ENCODE measurements at regions not wholly inside any gene's neighbourhood (a gene's known extent, or its start where the extent isn't known, plus 50 kb on each side); places are given as distances from the start of the nearest gene placed in this dataset.
A peak's percentile ranks its signal among the peaks of the same experiment; 100 is the strongest.

DNA sequence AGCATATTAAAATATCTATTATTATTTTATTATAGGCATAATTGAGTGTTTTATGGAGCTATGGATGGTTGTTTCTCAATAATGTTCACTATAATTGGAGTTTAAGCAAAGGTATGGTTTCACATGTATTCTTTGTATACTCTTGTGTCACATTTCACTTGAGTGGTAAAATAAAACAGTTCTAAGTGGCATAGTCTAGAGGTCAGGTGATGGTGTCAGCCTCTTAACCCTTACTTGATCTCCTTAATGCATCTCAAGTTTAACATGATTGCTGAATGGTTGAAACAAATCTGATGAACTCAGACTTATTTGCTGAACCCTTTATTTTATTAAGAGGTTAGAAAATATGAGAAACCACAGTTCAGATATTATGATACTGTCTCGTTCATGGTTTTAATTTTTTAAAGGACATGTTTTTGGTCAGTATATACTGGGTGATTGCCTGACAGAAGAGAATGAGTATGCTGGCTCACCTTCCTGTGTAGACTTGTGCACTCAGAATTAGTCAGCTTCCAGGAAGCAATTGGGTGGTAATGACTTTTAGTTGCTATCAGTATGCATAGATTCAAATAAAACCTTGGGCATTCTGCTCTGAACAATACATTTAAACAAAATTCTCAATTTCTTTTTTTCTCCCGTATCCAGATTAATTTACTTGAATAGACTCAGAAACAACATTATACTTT lies 464.6 kb downstream of the PCNX1 start:
- ATAC-seq (peak in 1 of 2 donors; percentile 46), DNase-seq (no peak)
- intact Hi-C loops (cut with DNase I): no loop called here

DNA sequence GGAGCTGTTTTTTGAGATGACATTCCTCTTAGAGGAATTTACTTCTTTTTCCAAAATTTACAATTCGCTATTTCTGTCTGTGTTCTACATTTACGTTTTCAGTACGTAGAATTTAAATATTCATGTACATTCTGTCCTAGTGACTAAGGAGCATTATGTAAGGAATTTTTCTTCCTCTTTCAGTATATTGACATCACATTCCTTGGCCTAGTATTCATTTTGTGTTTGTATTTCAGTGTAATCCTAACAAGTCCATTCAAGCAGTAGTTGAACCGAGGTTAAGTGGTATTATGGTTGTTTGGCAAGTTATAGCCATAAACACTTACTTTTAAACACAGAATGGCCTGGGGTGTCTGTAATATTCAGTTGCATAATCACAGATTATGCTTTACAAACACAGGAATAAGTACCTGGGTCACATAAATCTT lies 465.2 kb downstream of the PCNX1 start:
- peak in 1 of 2 donors; percentile 35 for ATAC-seq
- intact Hi-C loops (cut with DNase I): no loop called here
- DNase-seq: no peak

DNA sequence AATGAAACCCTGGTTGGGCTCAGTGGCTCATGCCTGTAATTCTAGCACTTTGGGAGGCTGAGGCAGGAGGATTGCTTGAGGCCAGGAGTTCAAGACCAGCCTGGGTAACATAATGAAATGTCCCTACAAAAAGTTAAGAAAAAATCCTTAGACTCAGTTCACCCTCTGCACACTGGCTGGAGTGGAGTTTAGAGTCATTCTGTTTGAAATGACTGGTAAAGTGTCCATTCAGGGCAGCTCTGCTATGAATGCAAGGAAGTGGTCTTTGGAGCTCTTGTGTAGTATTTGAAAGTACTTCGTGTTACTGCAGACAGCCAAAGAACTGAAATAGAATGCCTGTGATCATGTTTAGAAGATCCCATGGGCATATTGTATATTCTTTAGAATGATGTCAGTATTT lies 466.5 kb downstream of the PCNX1 start:
- ATAC-seq: no peak
- intact Hi-C loops (cut with DNase I): no loop called here
- DNase-seq: no peak

DNA sequence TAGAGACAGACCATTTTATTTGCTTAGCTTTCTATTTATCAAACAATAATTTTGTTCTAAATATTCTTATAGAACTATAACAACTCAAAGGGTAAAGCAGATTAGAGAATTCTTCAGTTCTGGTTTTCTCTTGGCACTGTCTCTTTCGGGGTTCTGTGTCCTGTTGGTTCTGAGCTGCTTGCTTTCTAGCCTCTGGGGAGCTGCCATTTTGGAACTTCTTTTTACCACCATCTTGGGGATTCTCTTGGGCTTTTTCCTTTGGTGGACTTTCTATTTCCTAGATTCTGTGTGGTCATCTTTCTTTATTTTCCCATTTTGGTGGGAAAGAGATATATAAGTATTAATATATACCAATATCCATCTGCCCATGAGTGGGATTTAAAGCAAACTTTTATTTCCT lies 467.7 kb downstream of the PCNX1 start:
- DNase-seq (no peak), ATAC-seq (no peak)
- intact Hi-C loops (cut with DNase I): no loop called here

DNA sequence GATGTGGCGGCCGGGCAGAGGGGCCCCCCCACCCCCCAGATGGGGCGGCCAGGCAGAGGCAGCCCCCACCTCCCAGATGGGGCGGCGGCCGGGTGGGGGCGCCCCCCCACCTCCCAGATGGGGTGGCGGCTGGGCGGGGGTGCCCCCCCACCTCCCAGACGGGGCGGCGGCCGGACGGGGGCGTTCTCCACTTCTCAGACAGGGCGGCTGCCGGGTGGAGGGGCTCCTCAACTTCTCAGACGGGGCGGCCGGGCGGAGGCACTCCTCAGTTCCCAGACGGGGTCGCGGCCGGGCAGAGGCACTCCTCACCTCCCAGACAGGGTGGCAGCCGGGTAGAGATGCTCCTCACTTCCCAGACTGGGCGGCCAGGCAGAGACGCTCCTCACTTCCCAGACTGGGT lies 469.8 kb downstream of the PCNX1 start:
- no peak for ATAC-seq
- intact Hi-C loops (cut with DNase I): no loop called here
- DNase-seq: no peak

DNA sequence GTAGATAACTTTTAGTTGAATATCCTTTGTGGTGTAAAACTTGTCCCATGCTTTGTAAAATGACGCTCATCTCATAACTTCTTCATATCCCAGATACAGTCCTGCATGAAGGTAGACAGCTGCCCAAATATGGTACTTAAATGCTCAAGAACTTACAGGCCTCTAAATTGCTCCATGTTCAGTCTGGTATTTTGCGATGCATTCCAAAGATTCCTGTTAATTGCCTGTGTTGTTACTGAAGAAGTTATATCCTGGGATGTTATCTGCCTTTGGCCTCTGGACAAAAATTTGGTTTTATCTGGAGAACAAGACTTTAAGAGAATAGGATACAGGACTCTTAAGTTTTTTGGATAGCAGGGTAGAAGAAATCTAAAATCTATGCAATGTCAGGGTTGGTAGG lies 473.0 kb downstream of the PCNX1 start:
- DNase-seq: no peak
- ATAC-seq: no peak
- intact Hi-C loops (cut with DNase I): no loop called here

DNA sequence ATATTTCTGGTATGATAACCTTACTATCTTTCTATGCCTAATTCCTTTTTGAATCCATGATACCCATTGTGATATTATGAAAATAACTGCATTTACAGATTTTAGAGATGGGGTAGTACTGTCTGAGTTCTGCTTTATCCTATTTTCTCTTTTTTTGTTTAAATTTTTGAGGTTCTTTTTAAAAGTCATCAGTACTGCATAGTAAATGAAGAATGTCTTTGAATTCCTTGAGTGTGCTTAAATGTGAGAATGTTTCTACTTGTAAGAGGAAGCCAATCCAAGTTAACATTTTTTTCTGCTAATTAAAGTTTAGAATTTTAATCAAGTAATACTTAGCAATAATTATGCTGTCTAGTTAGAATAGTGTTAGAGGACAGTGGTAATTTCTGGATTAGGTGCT lies 474.6 kb downstream of the PCNX1 start:
- intact Hi-C loops (cut with DNase I): no loop called here
- DNase-seq (no peak), ATAC-seq (no peak)

DNA sequence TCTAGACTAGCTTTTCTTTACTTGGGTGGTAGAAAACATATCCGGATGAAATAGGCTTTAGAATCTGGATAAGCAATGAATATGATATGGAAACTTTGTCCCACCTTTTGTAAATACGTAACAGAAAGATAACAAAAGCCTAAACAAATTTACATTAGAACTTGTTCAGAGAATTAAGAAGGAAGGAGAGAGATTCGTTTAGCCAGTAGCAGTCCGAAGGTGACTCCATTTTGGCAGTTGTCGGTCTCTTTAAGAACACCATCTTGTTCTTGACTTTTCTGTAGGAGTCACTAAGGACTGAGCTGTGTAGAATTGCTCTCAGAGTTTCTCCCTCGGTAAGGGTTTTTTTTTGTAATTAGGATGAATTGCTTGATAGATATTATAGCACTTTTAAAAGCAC lies 475.1 kb downstream of the PCNX1 start:
- DNase-seq (no peak), ATAC-seq (no peak)
- intact Hi-C loops (cut with DNase I): no loop called here

DNA sequence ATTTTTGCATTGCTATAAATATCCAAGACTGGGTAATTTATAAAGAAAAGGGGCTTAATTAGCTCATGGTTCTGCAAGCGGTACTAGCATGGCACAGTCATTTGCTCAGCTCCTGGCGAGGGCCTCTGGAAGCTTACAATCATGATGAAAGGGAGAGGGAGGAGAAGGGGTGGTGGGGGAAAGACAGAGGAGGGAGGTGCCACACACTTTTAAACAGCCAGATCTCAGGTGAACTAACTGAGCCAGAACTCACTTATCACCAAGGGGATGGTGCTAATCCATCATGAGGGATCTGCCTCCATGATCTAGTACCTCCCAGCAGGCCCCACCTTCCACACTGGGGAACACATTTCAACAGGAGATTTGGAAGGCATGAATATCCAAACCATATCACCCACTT lies 476.3 kb downstream of the PCNX1 start:
- intact Hi-C loops (cut with DNase I): no loop called here
- ATAC-seq (no peak), DNase-seq (no peak)

DNA sequence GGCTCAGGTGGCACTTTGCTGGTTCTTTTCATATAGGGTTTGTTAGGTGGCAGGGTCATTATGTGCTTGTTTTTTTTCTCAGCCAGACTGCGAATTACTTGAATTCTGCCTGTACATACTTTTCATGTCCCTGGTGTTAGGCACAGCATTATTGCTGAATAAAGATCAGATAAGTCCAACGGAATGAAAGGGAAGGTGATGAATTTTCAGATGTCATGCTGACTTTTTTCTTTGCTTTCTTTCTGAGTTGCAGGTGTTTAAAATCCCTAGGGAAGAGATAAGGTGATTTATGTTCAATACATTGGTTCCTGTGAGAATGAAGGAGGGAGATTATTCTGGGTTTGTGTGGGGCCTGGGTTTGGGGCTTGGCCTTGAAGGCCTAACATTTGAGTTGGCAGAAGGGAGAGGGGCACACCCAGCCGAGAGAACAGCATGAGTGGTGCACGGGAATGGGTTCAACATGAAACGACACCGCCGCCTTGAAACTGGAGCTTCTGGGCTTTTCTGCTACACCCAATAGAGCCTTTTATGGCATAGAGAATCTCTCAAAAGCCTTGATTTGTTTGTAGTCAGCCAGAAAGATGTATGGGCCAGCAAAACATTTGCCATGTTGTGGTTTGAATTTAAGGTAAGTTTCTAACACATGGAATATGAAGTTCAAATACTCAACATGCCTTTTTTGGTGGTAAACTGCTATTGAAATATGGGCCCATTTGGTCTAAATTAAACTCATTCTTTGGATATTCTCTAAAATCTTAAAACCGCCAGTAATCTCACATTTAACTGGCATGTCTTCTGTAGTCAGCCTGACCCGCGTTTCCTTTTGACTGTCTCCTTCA lies 477.0 kb downstream of the PCNX1 start:
- ATAC-seq (no peak), DNase-seq (no peak)
- intact Hi-C loops (cut with DNase I): no loop called here

DNA sequence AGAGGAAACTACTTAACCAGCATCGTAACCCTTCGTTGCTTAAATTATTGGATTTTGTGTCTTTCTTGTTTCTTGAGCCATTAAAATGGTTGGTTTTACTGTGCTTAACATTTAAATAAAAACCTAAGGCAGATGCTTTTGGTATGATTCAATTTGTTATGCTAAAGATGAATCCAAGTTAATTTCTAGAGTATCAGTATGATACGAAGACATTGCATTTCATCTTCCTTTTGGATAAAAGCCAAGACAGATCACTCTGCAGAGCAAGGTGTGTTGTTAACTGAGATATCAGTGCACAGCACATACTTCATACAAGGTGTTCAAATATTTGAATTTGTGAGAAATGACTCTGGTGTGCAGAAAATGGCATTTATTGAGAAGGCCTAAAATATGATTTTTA lies 480.5 kb downstream of the PCNX1 start:
- ATAC-seq (no peak), DNase-seq (no peak)
- intact Hi-C loops (cut with DNase I): no loop called here

DNA sequence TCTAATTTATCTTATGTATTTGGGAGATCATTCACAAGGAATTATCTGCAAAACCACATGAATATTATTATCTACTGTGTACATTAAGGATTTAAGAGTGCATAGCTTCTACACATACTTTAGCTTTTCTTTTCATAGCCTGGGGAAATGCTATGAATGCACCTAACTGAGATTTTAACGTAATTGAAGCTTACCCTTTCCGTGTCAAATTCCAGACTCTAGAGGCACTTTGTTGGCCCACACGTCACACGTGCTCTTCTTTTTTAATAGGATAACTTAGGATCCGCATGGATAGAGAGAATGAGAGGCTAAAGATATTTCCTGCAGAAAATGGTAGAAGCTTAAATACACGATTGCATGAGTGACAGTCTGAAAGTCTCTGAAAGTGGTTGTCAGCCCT lies 481.1 kb downstream of the PCNX1 start:
- DNase-seq (no peak), ATAC-seq (no peak)
- intact Hi-C loops (cut with DNase I): no loop called here

DNA sequence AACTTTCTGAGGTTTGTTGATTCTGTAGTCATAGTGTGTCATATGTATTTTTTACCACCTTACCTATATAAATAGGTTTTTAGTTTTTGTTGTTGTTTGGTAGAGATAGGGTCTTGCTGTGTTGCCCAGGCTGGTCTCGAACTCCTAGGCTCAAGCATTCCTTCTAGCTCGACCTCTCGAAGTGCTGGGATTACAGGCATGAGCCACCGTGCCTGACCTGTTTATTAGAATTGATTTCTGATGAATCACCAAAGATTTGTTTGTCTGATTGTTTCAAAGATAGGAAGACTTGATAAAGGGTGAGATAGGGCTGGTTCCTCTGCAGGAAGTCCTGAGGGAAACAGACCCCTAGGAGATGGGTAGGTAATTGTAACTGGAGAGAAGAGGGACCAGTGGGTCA lies 481.6 kb downstream of the PCNX1 start:
- no peak for ATAC-seq
- intact Hi-C loops (cut with DNase I): no loop called here
- no peak for DNase-seq

DNA sequence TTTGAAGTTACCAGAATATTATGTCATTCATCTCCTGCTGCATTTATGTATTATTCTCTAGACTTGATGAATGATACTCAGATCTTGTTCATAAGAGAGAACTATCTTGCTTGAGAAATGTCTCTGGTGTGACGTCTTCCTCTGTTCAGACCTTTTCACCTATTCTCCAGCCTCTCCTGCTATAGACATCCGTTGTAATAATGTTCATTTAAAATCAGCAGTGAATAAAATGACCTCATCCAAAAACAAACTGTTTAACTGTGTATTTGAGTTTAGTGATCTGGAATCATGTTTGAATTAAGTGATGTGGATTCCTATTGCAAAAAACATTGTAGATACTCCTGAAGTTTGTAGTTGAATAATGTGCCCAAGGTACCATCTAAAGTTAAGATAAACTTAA lies 487.1 kb downstream of the PCNX1 start:
- intact Hi-C loops (cut with DNase I): no loop called here
- DNase-seq (no peak), ATAC-seq (no peak)

DNA sequence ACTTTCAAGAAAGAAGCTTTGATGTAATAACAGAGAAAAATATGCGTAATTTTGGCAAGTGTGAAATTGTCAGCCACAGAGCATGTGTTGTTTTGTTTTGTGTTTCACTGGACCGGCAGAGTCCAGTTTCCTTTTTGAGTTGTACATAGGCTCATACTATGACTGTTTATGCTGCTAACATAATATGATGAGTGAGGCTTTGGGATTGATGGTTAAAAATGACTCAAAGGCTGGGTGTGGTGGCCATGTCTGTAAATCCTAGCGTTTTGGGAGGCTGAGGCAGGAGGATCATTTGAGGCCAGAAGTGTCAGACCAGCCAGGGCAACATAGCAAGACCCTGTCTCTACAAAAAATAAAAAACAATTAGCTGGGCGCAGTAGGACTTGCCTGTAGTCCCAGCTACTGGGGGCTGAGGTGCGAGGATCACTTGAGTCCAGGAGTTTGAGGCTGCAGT lies 487.9 kb downstream of the PCNX1 start:
- ATAC-seq (no peak), DNase-seq (no peak)
- intact Hi-C loops (cut with DNase I): no loop called here

DNA sequence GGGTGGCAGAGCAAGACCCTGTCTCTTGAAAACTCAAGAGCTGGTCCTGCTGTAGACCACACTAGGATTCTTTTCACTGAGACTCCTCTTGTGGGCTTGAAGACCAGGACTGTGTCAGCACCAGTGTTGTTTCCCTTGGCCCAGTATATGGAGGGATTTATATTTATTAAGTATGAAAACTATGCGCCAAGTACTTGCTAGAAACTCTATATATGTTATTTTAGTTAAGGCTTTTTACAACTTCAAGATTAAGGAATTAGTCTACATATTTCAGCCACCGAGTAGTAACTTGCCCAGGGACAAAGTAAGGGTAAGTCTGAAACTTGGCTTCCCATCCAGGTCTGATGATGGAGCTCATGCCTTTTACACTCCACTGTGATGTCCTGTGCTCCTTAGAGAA lies 488.4 kb downstream of the PCNX1 start:
- DNase-seq: no peak
- intact Hi-C loops (cut with DNase I): no loop called here
- ATAC-seq: no peak

DNA sequence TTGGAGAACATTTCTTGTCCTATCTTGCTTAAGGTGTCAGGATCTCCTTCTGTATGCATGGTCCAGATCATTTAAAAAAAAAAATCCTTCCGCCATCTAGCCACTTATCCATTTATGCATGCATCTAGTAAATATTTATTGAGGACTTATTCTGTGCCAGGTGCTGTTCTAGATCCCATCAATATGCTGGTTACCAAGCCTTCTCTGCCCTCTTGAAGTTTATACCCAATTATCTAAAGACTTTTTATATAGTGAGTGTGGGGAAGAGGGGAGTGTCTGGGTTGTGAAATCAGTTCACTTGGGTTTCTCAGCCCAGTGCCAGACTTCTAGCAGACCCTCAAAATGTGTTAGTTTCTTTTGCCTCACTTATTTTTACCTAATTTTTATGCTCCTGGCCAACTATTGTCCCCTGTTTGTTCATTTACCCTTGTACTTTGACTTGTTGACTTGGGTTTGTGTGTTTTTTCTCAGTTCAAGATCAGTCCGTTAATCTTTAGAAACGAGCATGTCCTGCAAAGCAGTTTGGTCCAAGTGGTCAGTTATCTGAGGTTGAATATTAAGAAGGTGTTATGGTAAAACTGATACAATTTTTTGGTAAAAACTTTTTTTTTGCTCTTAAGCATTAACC lies 488.9 kb downstream of the PCNX1 start:
- ATAC-seq (no peak), DNase-seq (no peak)
- intact Hi-C loops (cut with DNase I): no loop called here

DNA sequence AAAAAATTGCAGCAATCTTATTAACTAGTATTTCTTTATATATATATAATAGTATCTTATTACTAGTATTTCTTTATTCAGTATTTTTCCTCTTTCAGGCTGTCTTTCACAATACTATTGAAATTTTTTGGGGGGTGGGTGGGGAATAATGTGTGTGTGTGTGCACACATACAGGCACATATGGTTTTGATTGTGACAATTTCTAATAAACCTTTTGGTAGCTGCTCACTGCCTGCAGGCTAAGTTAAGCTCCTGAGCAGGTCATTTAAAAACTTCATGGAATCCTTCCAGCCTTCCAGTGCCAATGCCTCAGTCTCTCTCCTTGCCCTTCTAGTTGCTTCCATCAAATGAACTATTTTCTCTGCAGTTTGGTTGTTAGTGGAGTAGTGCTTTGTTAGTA lies 490.1 kb downstream of the PCNX1 start:
- intact Hi-C loops (cut with DNase I): no loop called here
- ATAC-seq (no peak), DNase-seq (no peak)

DNA sequence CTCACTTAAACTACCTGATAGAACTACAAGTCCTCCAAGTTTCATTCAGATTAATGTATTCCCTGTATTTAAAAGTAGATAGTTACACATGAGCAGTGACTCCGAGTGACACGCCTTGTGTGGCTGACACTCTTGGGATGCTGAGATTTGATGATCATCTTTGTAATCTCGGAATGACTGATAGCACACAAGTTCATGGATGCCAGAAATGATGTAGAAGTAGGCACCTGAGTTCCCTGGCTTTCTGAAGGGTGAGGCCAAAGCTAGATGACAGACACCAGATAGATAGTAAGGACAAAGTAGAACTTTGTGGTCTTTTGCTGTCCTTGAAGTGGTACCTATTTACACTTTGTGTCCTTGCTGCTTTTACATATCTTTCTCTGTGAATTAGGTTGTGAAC lies 491.2 kb downstream of the PCNX1 start:
- ATAC-seq (no peak), DNase-seq (no peak)
- intact Hi-C loops (cut with DNase I): no loop called here

DNA sequence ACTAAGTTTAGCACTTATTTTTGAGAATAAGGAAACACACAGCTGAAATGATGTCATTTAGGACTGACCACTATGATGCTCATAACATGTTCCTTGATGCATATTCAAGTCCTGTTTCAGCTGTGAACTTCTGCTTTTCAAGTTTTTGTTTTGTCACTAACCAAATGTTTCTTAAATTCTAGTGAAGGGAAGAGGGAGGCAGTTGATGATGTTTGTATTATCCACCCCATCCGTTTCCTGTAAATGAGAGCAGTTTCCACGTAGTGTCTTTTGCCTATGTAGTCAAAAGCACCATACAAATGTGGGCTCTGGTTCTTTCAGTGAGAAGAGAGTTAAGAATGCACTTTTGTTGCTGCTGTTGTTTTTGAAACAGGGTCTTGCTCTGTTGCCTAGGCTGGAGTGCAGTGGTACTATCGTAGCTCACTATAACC lies 491.8 kb downstream of the PCNX1 start:
- ATAC-seq (peak; percentile 57 to 68), DNase-seq (no peak)
- intact Hi-C loops (cut with DNase I): no loop called here

Measured in left cardiac atrium (tissue), 4 donors.